RWPE2 (cell line): ENCODE measurements at regions not wholly inside any gene's neighbourhood (a gene's known extent, or its start where the extent isn't known, plus 50 kb on each side); places are given as distances from the start of the nearest gene placed in this dataset.

Experiments
- ATAC-seq: fragments of 200-7000 bp; cut with Tn5 transposase; 3 replicates; pipeline ENCODE4 v1.9.1; 2021; ENCODE audit warnings: low read depth
- DNase-seq: peaks from one replicate; pipeline ENCODE4 v3.0.0-alpha.2; 2020; ENCODE audit warnings: low spot score
- H3K27ac ChIP-seq: fragments of 450-650 bp; 2 replicates; pipeline ENCODE4 v1.5.1; 2017; ENCODE audit warnings: mild to moderate bottlenecking; ENCODE audit not compliant: poor library complexity, severe bottlenecking
- H3K27me3 ChIP-seq: fragments of 250-450 bp; sonication (Bioruptor Pico); 2 replicates; pipeline ENCODE4 v1.5.1; 2021; ENCODE audit warnings: mild to moderate bottlenecking, moderate library complexity; ENCODE audit not compliant: insufficient read depth, poor library complexity, severe bottlenecking
- H3K36me3 ChIP-seq: fragments of 250-450 bp; sonication (Bioruptor Pico); 2 replicates; pipeline ENCODE4 v1.5.1; 2020; ENCODE audit warnings: low read depth, mild to moderate bottlenecking, moderate library complexity
- H3K4me1 ChIP-seq: fragments of 250-450 bp; sonication (Bioruptor Pico); 2 replicates; pipeline ENCODE4 v1.5.1; 2021; ENCODE audit warnings: mild to moderate bottlenecking, moderate library complexity; ENCODE audit not compliant: insufficient read depth, poor library complexity, severe bottlenecking
- H3K4me3 ChIP-seq: fragments of 250-450 bp; sonication (Bioruptor Pico); 2 replicates; pipeline ENCODE4 v1.5.1; 2021; ENCODE audit warnings: mild to moderate bottlenecking, moderate library complexity; ENCODE audit not compliant: severe bottlenecking
- H3K9me3 ChIP-seq: fragments of 250-450 bp; sonication (Bioruptor Pico); 2 replicates; pipeline ENCODE4 v1.5.1; 2021; ENCODE audit warnings: mild to moderate bottlenecking, moderate library complexity; ENCODE audit not compliant: severe bottlenecking
- CTCF ChIP-seq: fragments of 450-650 bp; IDR thresholded peaks from one replicate; pipeline ENCODE4 v1.5.1; 2017; ENCODE audit warnings: mild to moderate bottlenecking, moderate library complexity; ENCODE audit not compliant: poor library complexity, severe bottlenecking

- no peaks in the 10 kb centered on the region for H3K4me1 ChIP-seq
- no peak overlapping the region for H3K27ac ChIP-seq
- no peak for ATAC-seq
- no peaks in the 10 kb centered on the region for H3K9me3 ChIP-seq
- TF ChIP-seq CTCF, result no peak
- H3K27me3 ChIP-seq, result no peaks in the 10 kb centered on the region
- DNase-seq, result no peak
- no peak overlapping the region for H3K4me3 ChIP-seq
- no peaks in the 10 kb centered on the region for H3K36me3 ChIP-seq
Observed at GRCh38 chr2:220708366-220708765, 863.7 kb downstream of the EPHA4 start.

GRCh38 chr2:220717283-220717682 lies 854.8 kb downstream of the EPHA4 start:
- Histone ChIP-seq H3K4me3 (no peak overlapping the region), H3K36me3 (no peaks in the 10 kb centered on the region), H3K9me3 (no peaks in the 10 kb centered on the region), H3K27me3 (peaks cover 4% of the 10 kb centered on the region), H3K27ac (no peak overlapping the region), H3K4me1 (no peaks in the 10 kb centered on the region)
- TF ChIP-seq CTCF, result no peak
- ATAC-seq, result no peak
- DNase-seq, result no peak

- no peak overlapping the region for H3K27ac ChIP-seq
- no peak for DNase-seq
- no peaks in the 10 kb centered on the region for H3K4me1 ChIP-seq
- no peaks in the 10 kb centered on the region for H3K36me3 ChIP-seq
- TF ChIP-seq CTCF, result no peak
- H3K4me3 ChIP-seq, result no peak overlapping the region
- no peaks in the 10 kb centered on the region for H3K9me3 ChIP-seq
- no peak for ATAC-seq
- H3K27me3 ChIP-seq, result no peaks in the 10 kb centered on the region
Observed at GRCh38 chr2:220736778-220737177, 835.3 kb downstream of the EPHA4 start.

- Histone ChIP-seq H3K27ac (no peak overlapping the region), H3K27me3 (no peaks in the 10 kb centered on the region), H3K4me1 (no peaks in the 10 kb centered on the region), H3K9me3 (no peaks in the 10 kb centered on the region), H3K36me3 (no peaks in the 10 kb centered on the region), H3K4me3 (no peak overlapping the region)
- ATAC-seq (no peak), DNase-seq (no peak)
- no peak for TF ChIP-seq CTCF
Observed at GRCh38 chr2:220743203-220743602, 828.9 kb downstream of the EPHA4 start.

GRCh38 chr2:220744861-220745260 lies 827.2 kb downstream of the EPHA4 start:
- no peak for TF ChIP-seq CTCF
- H3K4me3 ChIP-seq, result no peak overlapping the region
- no peak for DNase-seq
- no peaks in the 10 kb centered on the region for H3K27me3 ChIP-seq
- no peaks in the 10 kb centered on the region for H3K36me3 ChIP-seq
- ATAC-seq, result no peak
- H3K9me3 ChIP-seq, result no peaks in the 10 kb centered on the region
- no peak overlapping the region for H3K27ac ChIP-seq
- H3K4me1 ChIP-seq, result no peaks in the 10 kb centered on the region
